GM12865 (cell line): ENCODE measurements at regions not wholly inside any gene's neighbourhood (a gene's known extent, or its start where the extent isn't known, plus 50 kb on each side); places are given as distances from the start of the nearest gene placed in this dataset.

Experiments
- DNase-seq: peaks from one replicate; pipeline ENCODE4 v3.0.0; 2010; ENCODE audit warnings: low read depth
- H3K4me3 ChIP-seq: 2 replicates; pipeline ENCODE4 v1.5.1; 2011; ENCODE audit warnings: mild to moderate bottlenecking, low read depth, low read length, control low read depth
- CTCF ChIP-seq: IDR thresholded peaks from 2 replicates; pipeline ENCODE4 v1.5.1; 2011; ENCODE audit warnings: low read length, control low read depth, low read depth, inconsistent platforms; ENCODE audit not compliant: insufficient read depth; ENCODE audit errors: missing control alignments

- H3K4me3 ChIP-seq, result no peak overlapping the region
- DNase-seq, result no peak
- TF ChIP-seq CTCF, result no peak
These were observed 157.5 kb downstream of the CEBPB start for GRCh38 chr20:50348096-50348495.

- peak; percentile 40 for DNase-seq
- TF ChIP-seq CTCF, result no peak
These were observed 159.5 kb upstream of the PTPN1 start for GRCh38 chr20:50350510-50351249.

GRCh38 chr20:50351541-50351940 is 158.6 kb upstream of the PTPN1 start:
- no peak overlapping the region for H3K4me3 ChIP-seq
- TF ChIP-seq CTCF, result no peak
- no peak for DNase-seq

More at GRCh38 chr20:50350510-50351249, 159.5 kb upstream of the PTPN1 start:
- H3K4me3 ChIP-seq, result no peak overlapping the region

- no peak for DNase-seq
- H3K4me3 ChIP-seq, result no peak overlapping the region
- TF ChIP-seq CTCF, result no peak
These were observed 156.8 kb upstream of the PTPN1 start for GRCh38 chr20:50353289-50353961.

- no peak overlapping the region for H3K4me3 ChIP-seq
- DNase-seq, result no peak
- TF ChIP-seq CTCF, result no peak
These were observed 155.2 kb upstream of the PTPN1 start for GRCh38 chr20:50354721-50355589.

GRCh38 chr20:50355590-50356524 is 154.3 kb upstream of the PTPN1 start:
- no peak for DNase-seq
- no peak for TF ChIP-seq CTCF

More at GRCh38 chr20:50355590-50356524, 154.3 kb upstream of the PTPN1 start:
- no peak overlapping the region for H3K4me3 ChIP-seq
